NOMO-1 treated with DMSO at 0.1 percent for 48 hours (cell line): ENCODE measurements at regions not wholly inside any gene's neighbourhood (a gene's known extent, or its start where the extent isn't known, plus 50 kb on each side); places are given as distances from the start of the nearest gene placed in this dataset.
"Not testable (repeated sequence)": the region's sequence is repeated elsewhere in the genome, so short reads cannot be mapped to it uniquely, and the experiment has no call there.

Source experiments
- DNase-seq: peaks from one replicate; lab custom pipeline; 2025; ENCODE audit not compliant: unreplicated experiment; lab: John Stamatoyannopoulos, UW

- no peak for DNase-seq
Observed at GRCh38 chr3:147333098-147333497, 73.2 kb downstream of the ZIC4 start.

GRCh38 chr3:147328711-147329110 lies 77.6 kb downstream of the ZIC4 start:
- no peak for DNase-seq

GRCh38 chr3:147324356-147324755 lies 82.0 kb downstream of the ZIC4 start:
- DNase-seq, result no peak

- DNase-seq, result no peak
Observed at GRCh38 chr3:147318900-147319299, 87.4 kb downstream of the ZIC4 start.

GRCh38 chr3:147317080-147317479 lies 89.3 kb downstream of the ZIC4 start:
- not testable (repeated sequence) for DNase-seq

- DNase-seq, result no peak
Observed at GRCh38 chr3:147313513-147313912, 92.8 kb downstream of the ZIC4 start.

GRCh38 chr3:147312786-147313280 lies 93.5 kb downstream of the ZIC4 start:
- no peak for DNase-seq

GRCh38 chr3:147311716-147312115 lies 94.6 kb downstream of the ZIC4 start:
- no peak for DNase-seq

GRCh38 chr3:147305533-147306250 lies 100.7 kb downstream of the ZIC4 start:
- no peak for DNase-seq

GRCh38 chr3:147304756-147305155 lies 101.6 kb downstream of the ZIC4 start:
- DNase-seq, result no peak

GRCh38 chr3:147301781-147302180 lies 104.6 kb downstream of the ZIC4 start:
- no peak for DNase-seq

- no peak for DNase-seq
Observed at GRCh38 chr3:147299656-147300055, 106.7 kb downstream of the ZIC4 start.

- DNase-seq, result no peak
Observed at GRCh38 chr3:147298511-147298982, 107.8 kb downstream of the ZIC4 start.

- no peak for DNase-seq
Observed at GRCh38 chr3:147297761-147298350, 108.5 kb downstream of the ZIC4 start.

GRCh38 chr3:147287370-147287769 lies 119.0 kb downstream of the ZIC4 start:
- not testable (repeated sequence) for DNase-seq

GRCh38 chr3:147269907-147270306 lies 136.4 kb downstream of the ZIC4 start:
- DNase-seq, result no peak

GRCh38 chr3:147267434-147267833 lies 138.9 kb downstream of the ZIC4 start:
- DNase-seq, result no peak

GRCh38 chr3:147257944-147258343 lies 148.4 kb downstream of the ZIC4 start:
- DNase-seq, result no peak

- DNase-seq, result no peak
Observed at GRCh38 chr3:147256739-147257138, 149.6 kb downstream of the ZIC4 start.

- no peak for DNase-seq
Observed at GRCh38 chr3:147246906-147247305, 159.4 kb downstream of the ZIC4 start.

- DNase-seq, result not testable (repeated sequence)
Observed at GRCh38 chr3:147245638-147246037, 160.7 kb downstream of the ZIC4 start.

GRCh38 chr3:147245022-147245421 lies 161.3 kb downstream of the ZIC4 start:
- not testable (repeated sequence) for DNase-seq
